PC-9 (cell line): ENCODE measurements at regions not wholly inside any gene's neighbourhood (a gene's known extent, or its start where the extent isn't known, plus 50 kb on each side); places are given as distances from the start of the nearest gene placed in this dataset.

Source experiments
- EZH2 ChIP-seq: fragments of 200-600 bp; sonication (generic); IDR thresholded peaks from 2 replicates; pipeline ENCODE4 v1.8.0; 2017; ENCODE audit warnings: antibody characterized with exemption, low read depth
- TF ChIP-seq, protein P1 (sequence below): fragments of 200-600 bp; sonication (generic); conservative IDR thresholded peaks from 2 replicates; pipeline ENCODE4 v1.6.1; 2017; ENCODE audit warnings: mixed run types, antibody characterized with exemption, mild to moderate bottlenecking, moderate library complexity

DNA sequence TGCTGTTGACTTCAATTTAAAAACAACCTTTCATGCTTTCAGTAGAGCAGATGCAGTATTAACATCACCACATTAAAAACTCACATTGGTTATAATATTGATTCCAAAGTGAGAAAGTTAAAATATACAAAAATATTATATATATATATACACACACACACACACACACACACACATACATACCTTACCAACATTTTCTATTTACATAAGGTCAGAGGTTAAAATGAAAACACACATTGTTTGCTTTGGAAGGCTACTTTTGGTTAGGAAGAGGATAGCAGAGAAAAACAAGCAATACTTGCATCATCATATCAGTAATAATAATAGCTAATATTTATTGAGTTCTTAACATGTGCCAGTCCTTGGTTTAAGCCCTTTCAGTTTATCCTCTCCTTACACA is 226.5 kb downstream of the PPP4R3C start:
- TF ChIP-seq, protein P1, sequence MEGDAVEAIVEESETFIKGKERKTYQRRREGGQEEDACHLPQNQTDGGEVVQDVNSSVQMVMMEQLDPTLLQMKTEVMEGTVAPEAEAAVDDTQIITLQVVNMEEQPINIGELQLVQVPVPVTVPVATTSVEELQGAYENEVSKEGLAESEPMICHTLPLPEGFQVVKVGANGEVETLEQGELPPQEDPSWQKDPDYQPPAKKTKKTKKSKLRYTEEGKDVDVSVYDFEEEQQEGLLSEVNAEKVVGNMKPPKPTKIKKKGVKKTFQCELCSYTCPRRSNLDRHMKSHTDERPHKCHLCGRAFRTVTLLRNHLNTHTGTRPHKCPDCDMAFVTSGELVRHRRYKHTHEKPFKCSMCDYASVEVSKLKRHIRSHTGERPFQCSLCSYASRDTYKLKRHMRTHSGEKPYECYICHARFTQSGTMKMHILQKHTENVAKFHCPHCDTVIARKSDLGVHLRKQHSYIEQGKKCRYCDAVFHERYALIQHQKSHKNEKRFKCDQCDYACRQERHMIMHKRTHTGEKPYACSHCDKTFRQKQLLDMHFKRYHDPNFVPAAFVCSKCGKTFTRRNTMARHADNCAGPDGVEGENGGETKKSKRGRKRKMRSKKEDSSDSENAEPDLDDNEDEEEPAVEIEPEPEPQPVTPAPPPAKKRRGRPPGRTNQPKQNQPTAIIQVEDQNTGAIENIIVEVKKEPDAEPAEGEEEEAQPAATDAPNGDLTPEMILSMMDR = no peak
- TF ChIP-seq EZH2 = no peak
